NCI-H146 treated with DMSO at 0.1 percent for 48 hours (cell line): ENCODE measurements at regions not wholly inside any gene's neighbourhood (a gene's known extent, or its start where the extent isn't known, plus 50 kb on each side); places are given as distances from the start of the nearest gene placed in this dataset.
"Not testable (repeated sequence)": the region's sequence is repeated elsewhere in the genome, so short reads cannot be mapped to it uniquely, and the experiment has no call there.

ENCODE experiments used
- DNase-seq: peaks from one replicate; lab custom pipeline; 2025; ENCODE audit not compliant: unreplicated experiment; lab: John Stamatoyannopoulos, UW

- DNase-seq: no peak
Measured at GRCh38 chr2:22055784-22056620, 932.2 kb downstream of the TDRD15 start.

- no peak for DNase-seq
Measured at GRCh38 chr2:22056621-22057132, 932.9 kb downstream of the TDRD15 start.

- DNase-seq: no peak
Measured at GRCh38 chr2:22062679-22063078, 938.9 kb downstream of the TDRD15 start.

DNA sequence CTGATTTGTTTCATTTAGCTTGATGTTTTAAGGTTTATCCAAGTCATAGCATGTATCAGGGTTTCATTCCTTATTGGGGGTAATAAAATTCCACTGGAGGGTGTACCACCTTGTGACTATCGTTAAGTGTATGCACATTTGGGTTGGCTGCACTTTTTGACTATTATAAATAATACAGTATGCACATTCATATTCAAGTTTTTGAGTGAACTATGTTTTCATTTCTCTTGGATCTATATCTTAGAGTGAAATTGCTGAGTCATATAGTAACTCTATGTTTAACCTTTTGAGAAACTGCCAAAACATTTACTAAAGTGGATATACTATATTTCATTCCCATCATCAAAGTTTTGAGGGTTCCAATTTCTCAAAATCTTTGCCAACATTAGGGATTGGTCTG is 952.7 kb downstream of the TDRD15 start:
- no peak for DNase-seq

GRCh38 chr2:22078701-22079100 is 954.9 kb downstream of the TDRD15 start:
- no peak for DNase-seq

DNA sequence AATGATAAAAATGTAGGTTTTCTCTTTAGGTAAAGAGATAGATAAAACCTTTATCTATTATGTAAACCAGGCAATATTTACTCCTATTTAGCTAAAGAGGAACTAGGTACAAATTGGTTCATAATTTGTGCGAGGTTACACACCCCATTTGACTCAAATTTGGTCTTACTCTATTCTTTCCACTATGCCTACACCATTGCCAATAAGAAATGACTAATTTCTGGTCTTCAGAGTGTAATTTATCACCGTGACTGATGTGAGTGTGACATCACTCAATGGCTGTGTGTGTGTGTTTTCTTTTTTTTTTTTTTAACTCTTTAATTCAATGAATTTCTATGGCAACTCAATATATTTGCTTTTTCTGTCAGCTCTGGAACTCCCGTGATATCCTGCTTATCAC is 955.8 kb downstream of the TDRD15 start:
- DNase-seq: no peak

- DNase-seq: no peak
Measured at GRCh38 chr2:22086726-22087125, 963.0 kb downstream of the TDRD15 start.

DNA sequence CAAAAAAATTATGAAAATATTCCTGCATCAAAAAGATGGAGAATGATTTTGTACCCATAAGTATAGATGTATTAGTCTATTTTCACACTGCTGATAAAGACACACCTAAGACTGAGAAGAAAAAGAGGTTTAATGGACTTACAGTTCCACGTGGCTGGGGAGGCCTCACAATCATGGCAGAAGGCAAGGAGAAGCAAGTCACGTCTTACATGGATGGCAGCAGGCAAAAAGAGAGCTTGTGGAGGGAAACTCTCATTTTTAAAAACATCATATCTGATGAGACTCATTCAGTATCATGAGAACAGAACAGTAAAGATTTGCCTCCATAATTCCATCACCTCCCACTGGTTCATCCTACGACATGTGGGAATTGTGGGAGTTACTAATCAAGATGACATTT is 979.8 kb downstream of the TDRD15 start:
- DNase-seq: not testable (repeated sequence)

- DNase-seq: no peak
Measured at GRCh38 chr2:22110244-22110651, 986.5 kb downstream of the TDRD15 start.

GRCh38 chr2:22124003-22124402 is 1000.2 kb downstream of the TDRD15 start:
- DNase-seq: no peak

- DNase-seq: no peak
Measured at GRCh38 chr2:22126106-22126505, 1002.3 kb downstream of the TDRD15 start.

DNA sequence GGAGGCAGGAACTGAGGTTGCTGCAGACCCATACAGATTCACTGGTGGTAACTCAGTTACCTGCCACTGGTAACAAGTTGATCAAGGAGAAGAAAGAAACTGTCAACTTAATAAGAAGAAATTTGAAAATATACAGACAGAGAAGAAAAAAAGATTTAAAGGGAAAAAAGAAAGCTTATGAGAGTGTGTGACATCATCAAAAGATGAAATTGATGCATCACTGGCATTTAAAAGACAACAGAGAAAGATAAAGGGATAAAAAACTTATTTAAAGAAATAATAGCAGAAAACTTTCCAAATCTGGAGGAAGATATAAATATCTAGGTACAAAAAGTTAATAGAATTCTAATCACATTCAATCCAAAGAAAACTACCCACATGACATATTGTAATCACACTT is 1003.2 kb downstream of the TDRD15 start:
- DNase-seq: no peak

DNA sequence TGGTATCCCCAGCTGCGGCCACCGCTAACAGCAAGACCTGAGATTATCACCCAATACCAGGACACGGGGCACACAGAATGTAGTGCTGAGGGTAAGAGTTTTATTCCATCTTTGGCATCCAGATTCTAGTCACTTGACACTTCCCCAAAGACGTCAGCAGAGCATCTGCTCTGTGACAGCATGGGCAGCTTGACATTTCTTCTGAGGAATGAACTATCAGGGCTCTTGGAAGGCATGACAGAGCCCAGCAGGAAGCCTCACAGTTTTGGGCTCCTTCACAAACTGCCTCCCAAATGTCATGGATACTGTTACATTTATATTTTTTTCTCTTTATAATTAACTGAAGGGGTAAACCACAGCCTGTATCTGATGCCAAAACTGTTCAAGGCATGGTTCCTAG is 1010.7 kb downstream of the TDRD15 start:
- DNase-seq: no peak

- DNase-seq: no peak
Measured at GRCh38 chr2:22136446-22136845, 1012.7 kb downstream of the TDRD15 start.

DNA sequence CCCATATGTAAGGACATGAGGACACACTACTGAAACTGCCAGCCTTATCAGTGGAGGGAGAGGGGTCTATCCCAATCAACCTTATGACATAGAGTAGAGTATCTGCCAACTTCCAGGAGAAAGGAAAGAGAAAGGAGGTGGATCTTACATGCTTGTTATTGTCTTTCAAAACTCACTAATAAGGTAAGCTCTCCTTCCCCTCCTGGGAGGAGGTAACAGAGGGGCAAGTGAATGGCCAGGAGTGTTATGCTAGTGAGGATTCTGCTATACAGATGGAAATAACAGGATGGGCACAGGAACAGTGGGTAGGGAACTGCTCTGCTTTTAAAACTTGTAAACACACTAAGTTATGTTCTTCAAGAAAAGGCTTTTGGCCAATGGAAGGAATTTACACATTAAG is 1020.1 kb downstream of the TDRD15 start:
- DNase-seq: no peak

- no peak for DNase-seq
Measured at GRCh38 chr2:22153931-22154613, 1030.3 kb downstream of the TDRD15 start.

DNA sequence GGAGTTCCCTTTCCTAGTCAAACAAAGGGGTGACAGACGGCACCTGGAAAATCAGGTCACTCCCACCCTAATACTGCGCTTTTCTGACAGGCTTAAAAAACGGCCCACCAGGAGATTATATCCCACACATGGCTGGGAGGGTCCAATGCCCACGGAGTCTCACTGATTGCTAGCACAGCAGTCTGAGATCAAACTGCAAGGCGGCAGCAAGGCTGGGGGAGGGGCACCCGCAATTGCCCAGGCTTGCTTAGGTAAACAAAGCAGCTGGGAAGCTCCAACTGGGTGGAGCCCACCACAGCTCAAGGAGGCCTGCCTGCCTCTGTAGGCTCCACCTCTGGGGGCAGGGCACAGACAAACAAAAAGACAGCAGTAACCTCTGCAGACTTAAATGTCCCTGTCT is 1032.9 kb downstream of the TDRD15 start:
- not testable (repeated sequence) for DNase-seq

- no peak for DNase-seq
Measured at GRCh38 chr2:22167256-22167655, 1043.5 kb downstream of the TDRD15 start.

DNA sequence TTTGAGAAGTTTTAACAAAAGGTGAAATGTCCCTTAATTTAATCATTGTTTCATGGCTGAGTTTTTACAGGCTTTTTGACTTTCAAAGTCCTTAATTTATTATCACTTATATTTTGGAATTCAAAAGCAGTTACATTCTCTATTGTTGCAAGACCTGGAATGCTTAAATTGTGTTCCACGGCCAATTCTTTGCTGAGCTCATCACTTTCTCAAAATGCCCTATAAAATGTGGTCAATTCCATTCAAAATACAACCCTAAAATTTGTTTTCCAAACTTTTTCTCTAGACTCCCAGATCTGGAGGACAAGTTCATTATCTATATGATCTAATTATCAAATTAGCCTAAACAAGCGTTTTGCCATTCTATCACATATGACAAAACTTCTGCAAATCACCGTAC is 1051.2 kb downstream of the TDRD15 start:
- no peak for DNase-seq

GRCh38 chr2:22185251-22185650 is 1061.5 kb downstream of the TDRD15 start:
- DNase-seq: no peak

DNA sequence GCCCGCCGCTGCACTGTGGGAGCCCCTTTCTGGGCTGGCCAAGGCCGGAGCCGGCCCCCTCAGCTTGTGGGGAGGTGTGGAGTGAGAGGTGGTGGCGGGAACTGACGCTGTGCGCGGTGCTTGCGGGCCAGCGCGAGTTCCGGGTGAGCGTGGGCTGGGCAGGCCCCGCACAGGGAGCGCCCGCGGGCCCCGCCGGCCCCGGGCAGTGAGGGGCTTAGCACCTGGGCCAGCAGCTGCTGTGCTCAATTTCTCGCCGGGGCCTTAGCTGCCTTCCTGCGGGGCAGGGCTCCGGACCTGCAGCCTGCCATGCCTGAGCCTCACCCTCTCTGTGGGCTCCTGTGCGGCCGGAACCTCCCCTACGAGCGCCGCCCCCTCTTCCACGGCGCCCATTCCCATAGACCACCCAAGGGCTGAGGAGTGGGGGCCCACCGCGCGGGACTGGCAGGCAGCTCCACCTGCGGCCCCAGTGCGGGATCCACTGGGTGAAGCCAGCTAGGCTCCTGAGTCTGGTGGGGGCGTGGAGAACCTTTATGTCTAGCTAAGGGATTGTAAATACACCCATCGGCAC is 1062.6 kb downstream of the TDRD15 start:
- not testable (repeated sequence) for DNase-seq

DNA sequence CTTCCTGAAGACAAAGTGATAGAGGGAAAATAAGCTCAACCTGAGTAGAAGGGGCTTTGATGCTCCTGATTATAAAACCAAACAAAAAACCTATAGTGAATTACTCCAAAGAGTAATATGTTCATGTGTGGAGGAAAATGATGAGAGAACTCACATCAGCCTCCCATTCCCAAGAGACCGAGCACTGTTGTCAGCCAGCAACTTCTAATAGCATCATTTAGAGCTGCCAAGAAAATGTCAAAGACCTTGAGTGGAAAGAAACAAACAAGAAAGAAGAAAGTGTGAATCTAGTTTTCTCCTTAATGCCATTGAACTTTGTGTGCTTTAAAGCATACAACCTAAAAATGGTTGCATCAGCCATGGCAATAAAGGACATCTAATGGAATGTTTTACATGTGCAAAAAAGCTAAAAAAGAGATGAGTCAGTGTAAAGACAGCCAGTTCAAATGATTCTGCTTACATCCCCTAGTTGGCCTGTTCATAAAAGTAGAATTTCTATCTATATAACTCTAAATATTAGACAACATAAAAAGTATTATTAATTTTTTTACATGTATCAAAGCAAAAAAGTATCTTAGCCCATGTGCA is 1066.2 kb downstream of the TDRD15 start:
- no peak for DNase-seq
